HCT116 (cell line): ENCODE measurements at regions not wholly inside any gene's neighbourhood (a gene's known extent, or its start where the extent isn't known, plus 50 kb on each side); places are given as distances from the start of the nearest gene placed in this dataset.

Source experiments
- CBX3 ChIP-seq: IDR thresholded peaks from 2 replicates; pipeline ENCODE4 v1.6.1; 2012; ENCODE audit warnings: low read depth
- EZH2phosphoT487 ChIP-seq: fragments of 200-600 bp; IDR thresholded peaks from 2 replicates; pipeline ENCODE4 v1.6.1; 2018; ENCODE audit warnings: antibody characterized with exemption, borderline replicate concordance
- POLR2A ChIP-seq: IDR thresholded peaks from 2 replicates; pipeline ENCODE4 v1.7.0; 2011; ENCODE audit warnings: borderline replicate concordance; ENCODE audit not compliant: insufficient read depth, insufficient read length; ENCODE audit errors: extremely low read depth
- POLR2AphosphoS5 ChIP-seq: IDR thresholded peaks from 2 replicates; pipeline ENCODE4 v1.6.1; 2011; ENCODE audit warnings: mild to moderate bottlenecking, low read depth, low read length, moderate library complexity
- SP1 ChIP-seq: IDR thresholded peaks from 2 replicates; pipeline ENCODE4 v1.6.1; 2012; ENCODE audit warnings: low read depth
- TF ChIP-seq, protein P1 (sequence below), 3 experiments: fragments of 200-600 bp in 1 of 3; sonication (generic) in 1 of 3; IDR thresholded peaks in 2 of 3; conservative IDR thresholded peaks in 1 of 3; 2 replicates each; pipeline ENCODE4 v1.5.1; 2012 to 2017; ENCODE audit warnings: low read depth in 2 of 3, low read length in 2 of 3, antibody characterized with exemption in 1 of 3, borderline replicate concordance in 1 of 3, control low read depth in 1 of 3, mild to moderate bottlenecking in 1 of 3, mixed read lengths in 1 of 3, mixed run types in 1 of 3, moderate library complexity in 1 of 3; ENCODE audit not compliant: insufficient read depth in 1 of 3

DNA sequence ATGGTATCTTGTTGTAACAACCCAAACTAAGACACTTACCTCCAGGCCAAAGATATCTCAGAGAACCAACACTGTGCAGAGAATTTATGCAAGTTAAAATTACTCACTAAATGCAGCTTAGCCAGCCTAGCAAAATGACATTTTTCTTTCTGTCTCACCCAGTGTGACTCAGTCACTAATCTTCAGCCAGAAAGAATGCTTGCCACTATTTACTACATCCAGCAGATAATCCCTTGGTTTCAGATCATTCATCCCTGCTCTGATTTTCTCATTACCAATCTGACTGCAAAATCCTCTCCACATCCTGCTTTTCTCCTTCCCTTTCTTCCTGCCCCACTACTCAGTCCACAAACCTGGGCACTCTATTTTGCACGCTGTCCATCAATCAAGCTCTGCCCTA, 93.5 kb upstream of the NEBL start:
- TF ChIP-seq POLR2A (no peak), EZH2phosphoT487 (no peak), SP1 (no peak), POLR2AphosphoS5 (no peak), CBX3 (no peak)
- TF ChIP-seq, protein P1, sequence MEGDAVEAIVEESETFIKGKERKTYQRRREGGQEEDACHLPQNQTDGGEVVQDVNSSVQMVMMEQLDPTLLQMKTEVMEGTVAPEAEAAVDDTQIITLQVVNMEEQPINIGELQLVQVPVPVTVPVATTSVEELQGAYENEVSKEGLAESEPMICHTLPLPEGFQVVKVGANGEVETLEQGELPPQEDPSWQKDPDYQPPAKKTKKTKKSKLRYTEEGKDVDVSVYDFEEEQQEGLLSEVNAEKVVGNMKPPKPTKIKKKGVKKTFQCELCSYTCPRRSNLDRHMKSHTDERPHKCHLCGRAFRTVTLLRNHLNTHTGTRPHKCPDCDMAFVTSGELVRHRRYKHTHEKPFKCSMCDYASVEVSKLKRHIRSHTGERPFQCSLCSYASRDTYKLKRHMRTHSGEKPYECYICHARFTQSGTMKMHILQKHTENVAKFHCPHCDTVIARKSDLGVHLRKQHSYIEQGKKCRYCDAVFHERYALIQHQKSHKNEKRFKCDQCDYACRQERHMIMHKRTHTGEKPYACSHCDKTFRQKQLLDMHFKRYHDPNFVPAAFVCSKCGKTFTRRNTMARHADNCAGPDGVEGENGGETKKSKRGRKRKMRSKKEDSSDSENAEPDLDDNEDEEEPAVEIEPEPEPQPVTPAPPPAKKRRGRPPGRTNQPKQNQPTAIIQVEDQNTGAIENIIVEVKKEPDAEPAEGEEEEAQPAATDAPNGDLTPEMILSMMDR (IDR thresholded peaks at IDR 0.05 in 2 of 3, conservative IDR thresholded peaks at IDR 0.05 in 1 of 3; ENCODE audit: borderline replicate concordance in 1 of 3, insufficient read depth in 1 of 3, low read depth in 2 of 3, low read length in 2 of 3), result no peak
